SKM-1 treated with dmso at 0.1 percent for 144 hours (cell line): ENCODE measurements at regions not wholly inside any gene's neighbourhood (a gene's known extent, or its start where the extent isn't known, plus 50 kb on each side); places are given as distances from the start of the nearest gene placed in this dataset.

Experiments
- DNase-seq: peaks from one replicate; lab custom pipeline; 2025; ENCODE audit not compliant: unreplicated experiment; lab: John Stamatoyannopoulos, UW

- DNase-seq = no peak
These were observed 822.9 kb downstream of the VRK1 start for GRCh38 chr14:97620066-97620465.

DNA sequence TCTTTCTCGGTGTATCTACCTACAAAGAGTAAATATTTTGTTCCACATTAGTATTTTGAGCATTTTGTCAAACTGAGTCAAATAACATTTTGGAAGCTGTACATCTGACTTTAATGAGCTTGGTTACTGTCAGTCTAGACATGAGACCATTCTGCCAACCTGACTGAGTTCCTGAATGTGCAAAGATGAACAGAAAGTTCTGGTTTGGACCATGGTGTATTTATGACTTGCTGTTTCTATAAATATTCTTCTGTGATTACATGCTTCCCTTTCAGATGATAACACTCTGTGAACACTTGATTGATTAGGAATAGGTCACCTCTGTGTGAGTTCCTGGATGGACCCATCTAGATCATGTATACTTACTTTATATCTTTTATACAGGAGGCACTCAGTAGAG is 827.8 kb downstream of the VRK1 start:
- DNase-seq = no peak

GRCh38 chr14:97625477-97625876 is 828.3 kb downstream of the VRK1 start:
- DNase-seq = no peak

DNA sequence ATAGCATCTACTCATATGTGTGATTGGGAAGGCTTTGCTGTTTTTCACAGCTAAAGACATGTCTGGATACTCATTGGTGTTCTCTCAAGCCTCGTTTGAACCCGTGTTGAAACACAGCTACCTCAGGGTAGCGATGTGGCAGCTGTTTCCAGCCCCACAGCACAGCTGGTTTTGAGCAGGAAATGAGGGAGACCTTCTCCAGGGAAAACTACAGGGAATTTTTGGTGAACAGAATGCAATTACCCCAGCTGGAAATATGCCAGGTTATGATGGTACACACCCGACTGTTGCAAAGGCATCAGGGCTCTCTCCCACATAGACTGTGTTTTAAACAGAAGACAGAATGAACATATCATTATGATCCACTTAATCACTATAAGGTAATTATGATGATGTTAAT is 828.9 kb downstream of the VRK1 start:
- no peak for DNase-seq

DNA sequence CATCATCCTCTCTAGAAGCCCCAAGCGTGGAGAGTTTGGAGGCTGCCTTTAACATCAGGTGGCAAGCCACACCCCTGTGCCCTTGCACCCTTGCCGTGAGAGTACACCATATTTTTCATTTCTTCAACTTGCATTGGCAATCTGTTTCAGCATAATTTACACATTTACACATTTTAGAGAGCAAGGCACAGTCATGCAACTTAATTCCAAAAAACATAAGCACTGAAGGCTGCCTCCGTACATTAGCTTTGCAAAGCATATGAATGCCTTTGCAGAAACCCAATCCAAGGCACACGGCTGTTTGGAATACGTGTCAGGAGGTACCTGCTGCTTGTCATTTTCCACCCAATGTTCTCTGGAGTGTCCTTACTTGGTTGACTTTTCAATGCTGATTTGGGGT is 833.1 kb downstream of the VRK1 start:
- DNase-seq = no peak

DNA sequence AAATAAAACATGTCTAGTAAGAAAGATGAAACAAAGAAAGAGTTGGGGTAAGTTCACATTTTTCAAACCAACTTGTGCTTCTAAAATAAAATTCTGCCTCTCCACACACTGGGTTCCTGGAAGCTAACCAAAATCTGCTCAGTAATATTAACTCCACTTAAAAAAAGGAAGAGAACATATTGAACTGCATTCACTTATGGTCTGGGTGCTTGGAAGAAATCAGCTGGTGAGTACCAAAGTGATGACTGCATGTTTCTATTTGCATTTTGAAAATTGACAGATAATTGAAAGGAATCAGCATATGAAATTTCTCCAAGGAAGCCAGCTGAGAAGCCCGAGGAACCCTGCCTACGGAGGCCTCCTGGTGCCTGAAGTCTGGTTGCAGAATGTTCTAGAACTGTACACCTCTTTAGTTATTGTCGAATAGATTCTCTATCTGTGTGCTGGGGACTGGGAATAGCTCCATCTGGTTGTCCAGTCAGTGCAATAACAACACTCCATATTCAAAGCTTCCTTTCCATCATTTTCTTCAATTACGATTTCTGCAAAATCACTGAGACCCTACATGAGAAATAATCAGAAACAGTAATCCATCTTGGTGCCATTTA is 836.1 kb downstream of the VRK1 start:
- DNase-seq = no peak

GRCh38 chr14:97634751-97635150 is 837.6 kb downstream of the VRK1 start:
- no peak for DNase-seq

DNA sequence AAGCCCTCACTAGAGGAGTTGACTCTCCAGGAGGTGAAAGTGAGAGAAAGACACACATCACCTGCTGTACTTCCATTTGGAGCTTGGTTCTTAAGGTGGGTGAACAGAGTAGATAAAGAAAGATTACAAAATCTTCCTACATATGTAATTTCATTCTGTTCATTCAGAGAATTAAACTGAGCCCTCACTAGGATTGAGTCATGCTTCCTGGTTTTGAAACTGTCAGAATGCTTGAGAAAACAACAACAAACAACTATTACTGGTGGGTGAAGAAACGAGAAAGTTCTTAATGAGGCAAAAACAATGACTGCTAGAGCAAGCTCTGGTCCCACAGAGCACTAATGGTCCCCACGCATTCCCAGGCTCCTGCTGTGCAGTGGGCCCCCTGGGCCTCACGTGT is 841.7 kb downstream of the VRK1 start:
- DNase-seq = no peak

- DNase-seq = no peak
These were observed 842.8 kb downstream of the VRK1 start for GRCh38 chr14:97640031-97640430.

GRCh38 chr14:97641827-97642226 is 844.6 kb downstream of the VRK1 start:
- no peak for DNase-seq

- no peak for DNase-seq
These were observed 845.4 kb downstream of the VRK1 start for GRCh38 chr14:97642631-97643030.

DNA sequence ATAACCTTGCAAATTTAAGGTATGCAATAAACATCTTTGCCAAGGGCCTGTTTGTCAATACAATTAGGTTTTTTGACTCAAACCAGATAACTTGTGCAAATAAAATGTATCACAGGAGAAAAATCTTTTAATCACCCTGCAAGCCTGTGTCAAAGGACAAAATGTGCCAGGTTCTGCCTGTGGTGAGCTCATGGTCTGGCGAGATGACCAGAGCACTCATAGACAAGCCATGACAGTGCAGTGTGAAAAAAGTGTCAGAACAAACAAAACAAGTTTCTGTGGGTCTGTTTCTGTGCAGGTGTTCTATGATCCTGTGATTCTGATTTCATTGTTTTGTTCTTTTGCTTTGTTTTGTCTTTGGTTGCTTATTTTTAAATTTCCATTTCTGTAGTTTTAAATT is 847.2 kb downstream of the VRK1 start:
- DNase-seq = no peak

DNA sequence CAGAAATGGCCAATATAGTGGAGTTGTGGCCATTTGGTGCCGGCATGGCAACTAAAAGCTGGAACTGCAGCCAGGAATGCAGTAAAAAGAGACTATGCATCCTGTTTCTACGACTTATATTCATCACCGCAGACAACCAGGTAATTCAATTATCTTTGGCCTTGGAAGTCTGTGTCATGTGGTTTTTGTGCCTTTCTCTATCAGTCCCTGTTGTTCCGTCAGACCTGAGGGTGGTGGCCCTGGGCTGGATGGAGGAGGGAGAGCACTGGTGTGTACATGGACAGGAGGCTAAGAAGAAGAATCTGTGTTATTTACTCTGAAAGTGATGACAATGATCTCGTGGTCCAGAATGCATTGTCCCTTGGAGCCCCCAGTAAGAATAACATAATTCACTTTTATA is 852.6 kb downstream of the VRK1 start:
- DNase-seq = no peak

DNA sequence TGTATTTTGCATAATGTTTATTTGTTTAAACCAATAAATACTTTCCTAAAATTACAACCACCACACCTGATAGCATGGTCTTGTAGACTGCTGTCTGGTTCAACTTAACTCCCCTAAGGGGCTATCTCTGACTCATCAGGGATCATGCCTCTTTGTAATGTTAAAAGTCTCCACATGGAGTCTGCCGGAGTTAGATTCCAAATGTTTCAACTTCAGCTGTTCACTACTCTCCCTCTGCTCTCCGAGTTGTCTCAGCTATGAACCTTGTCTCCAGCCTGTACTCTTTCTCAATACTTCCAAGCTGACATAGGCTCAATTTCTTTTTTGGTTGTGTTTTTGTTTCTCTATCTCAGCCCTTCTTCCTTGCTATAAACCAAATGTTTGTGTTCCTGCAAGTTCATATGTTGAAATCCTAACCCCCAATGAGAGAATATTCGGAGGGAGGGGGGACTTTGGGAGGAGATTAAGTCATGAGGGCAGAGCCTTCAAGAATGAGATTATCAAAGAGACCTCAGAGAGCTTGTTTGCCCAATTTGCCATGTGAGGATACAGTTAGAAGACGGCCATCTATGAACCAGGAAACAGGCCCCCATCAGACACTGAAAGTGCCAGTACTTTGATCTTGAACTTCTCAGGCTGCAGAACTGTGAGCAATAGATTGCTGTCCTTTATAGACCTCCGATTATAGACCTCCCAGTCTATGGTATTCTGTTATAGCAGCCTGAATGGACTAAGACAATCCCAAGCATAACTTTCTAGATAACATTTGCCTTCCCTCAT is 858.2 kb downstream of the VRK1 start:
- DNase-seq = no peak

DNA sequence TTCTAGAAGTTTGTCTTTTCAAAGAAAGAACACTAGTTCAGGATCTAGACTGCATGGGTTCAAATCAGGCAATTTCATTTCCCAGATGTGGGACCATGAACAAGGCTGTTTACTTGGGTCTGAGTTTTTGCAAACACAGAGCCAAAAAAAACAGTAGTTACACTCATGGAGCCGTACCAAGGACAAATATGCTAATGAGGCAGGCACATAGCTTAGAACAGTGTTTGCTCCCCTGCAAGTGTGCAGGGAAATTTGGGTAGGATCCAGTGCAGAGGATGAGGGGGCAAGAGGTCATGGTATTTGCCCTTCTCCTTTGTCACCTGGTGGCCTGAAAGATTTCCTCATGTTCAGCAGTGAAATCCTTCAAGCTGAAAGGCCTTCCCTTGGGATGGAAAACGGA is 860.4 kb downstream of the VRK1 start:
- DNase-seq = no peak

- no peak for DNase-seq
These were observed 890.9 kb downstream of the VRK1 start for GRCh38 chr14:97687944-97688630.

DNA sequence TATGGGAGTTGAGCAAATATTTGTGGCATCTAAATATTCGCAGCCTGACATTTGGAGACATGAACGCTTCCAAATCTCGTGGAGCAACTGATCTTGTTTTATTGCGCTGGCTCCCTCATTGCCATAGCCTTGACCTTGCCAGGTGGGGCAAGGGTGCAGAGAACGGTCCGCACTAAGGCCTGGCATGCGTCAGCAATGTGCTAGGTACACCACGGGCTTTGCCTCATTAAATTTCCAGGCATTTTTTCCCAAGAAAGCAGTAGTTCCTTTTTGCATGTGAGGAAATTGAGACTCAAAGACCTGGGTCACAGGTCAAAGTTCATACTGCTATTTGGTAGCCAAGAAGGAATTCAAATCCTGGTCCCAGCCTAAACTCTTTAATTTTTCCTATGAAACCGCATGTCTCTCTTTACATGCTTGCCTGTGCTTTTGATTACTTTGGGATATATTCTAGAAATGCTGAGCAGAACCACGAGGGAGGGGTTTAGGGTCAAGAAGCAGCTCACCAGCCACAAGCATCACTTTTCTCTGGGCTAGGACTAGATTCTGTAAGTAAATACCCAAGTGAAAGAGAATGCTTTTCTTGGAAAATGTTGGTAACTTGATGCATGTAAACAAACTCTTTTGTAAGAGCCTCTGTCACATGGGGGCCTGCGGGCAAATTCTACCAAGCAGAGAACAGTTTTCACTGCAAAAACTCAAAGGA is 891.6 kb downstream of the VRK1 start:
- no peak for DNase-seq

- no peak for DNase-seq
These were observed 894.9 kb downstream of the VRK1 start for GRCh38 chr14:97692084-97692483.

DNA sequence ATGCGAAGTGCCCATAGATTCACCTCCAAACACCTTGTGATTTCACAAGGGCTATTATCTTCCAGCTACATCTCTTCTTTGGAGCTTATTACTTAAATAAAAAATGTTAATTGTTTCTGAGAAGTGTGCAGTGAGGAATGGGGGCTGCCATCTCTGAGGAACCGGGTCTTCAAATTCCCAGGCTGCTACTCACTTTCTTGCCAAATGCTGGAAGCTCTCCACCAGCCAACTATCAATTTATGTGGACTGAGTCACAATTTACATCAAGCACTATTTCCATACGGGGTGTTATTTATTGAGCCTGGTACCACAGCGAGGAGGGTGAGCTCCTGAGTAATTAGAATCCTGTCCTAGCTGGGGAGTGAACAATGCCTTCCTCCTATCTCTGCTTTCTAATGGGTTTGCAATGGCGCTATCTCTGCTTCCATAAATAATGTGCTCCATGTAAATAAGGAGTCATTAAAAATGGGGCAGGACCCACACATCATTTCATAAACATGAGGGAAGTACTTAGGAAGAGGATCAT is 898.3 kb downstream of the VRK1 start:
- no peak for DNase-seq

- DNase-seq = no peak
These were observed 900.6 kb downstream of the VRK1 start for GRCh38 chr14:97697772-97698171.

DNA sequence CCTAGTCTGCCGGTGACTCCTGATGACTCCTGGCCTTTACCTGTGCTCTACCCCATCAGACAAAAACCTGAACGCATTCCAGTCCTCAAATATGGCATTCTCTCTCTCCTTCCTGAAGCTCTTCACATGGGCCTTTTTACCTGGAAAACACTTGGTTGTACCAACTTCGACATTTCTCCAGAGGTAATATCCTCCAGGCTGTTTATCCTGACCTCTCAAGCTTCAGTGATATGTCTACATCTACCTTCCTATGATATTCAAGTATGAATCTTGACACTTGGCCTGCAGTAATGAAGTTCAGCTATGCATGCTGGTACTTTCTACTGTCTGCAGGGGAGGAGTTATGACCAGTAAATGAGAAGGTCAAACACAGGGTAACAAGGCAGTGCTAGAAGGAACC is 901.8 kb downstream of the VRK1 start:
- DNase-seq = no peak
